Mesodermal cell (in vitro differentiated cells): ENCODE measurements at regions not wholly inside any gene's neighbourhood (a gene's known extent, or its start where the extent isn't known, plus 50 kb on each side); places are given as distances from the start of the nearest gene placed in this dataset.
"Not testable (repeated sequence)": the region's sequence is repeated elsewhere in the genome, so short reads cannot be mapped to it uniquely, and the experiment has no call there.

Experiments
- H3K27ac ChIP-seq: 2 replicates; pipeline ENCODE4 v1.7.0; 2013; ENCODE audit warnings: mild to moderate bottlenecking, low read depth, low read length, moderate library complexity; ENCODE audit not compliant: severe bottlenecking
- H3K36me3 ChIP-seq: 2 replicates; pipeline ENCODE4 v1.7.1; 2013; ENCODE audit warnings: mild to moderate bottlenecking, low read length, moderate library complexity; ENCODE audit not compliant: control insufficient read depth, insufficient read depth
- H3K4me1 ChIP-seq: one replicate; pipeline ENCODE4 v1.7.1; 2013; ENCODE audit warnings: mild to moderate bottlenecking, low read length; ENCODE audit not compliant: insufficient read depth, control insufficient read depth, poor library complexity, severe bottlenecking
- H3K4me3 ChIP-seq: 2 replicates; pipeline ENCODE4 v1.7.0; 2013; ENCODE audit warnings: low read length, control low read depth, mild to moderate bottlenecking; ENCODE audit not compliant: insufficient read depth, poor library complexity, severe bottlenecking; ENCODE audit errors: extremely low read depth
- H3K9me3 ChIP-seq: 2 replicates; pipeline ENCODE4 v1.7.1; 2013; ENCODE audit warnings: mild to moderate bottlenecking, low read length, moderate library complexity; ENCODE audit not compliant: control insufficient read depth
- WGBS, 2 experiments: methylation state at CpG; one replicate each; pipeline ENCODE4 v1.1.5; 2013; ENCODE audit warnings: missing lambda C conversion rate in 2 of 2; ENCODE audit not compliant: insufficient coverage in 2 of 2; 5-methylcytosine and 5-hydroxymethylcytosine counted together

- H3K9me3 ChIP-seq = no peaks in the 10 kb centered on the region
- WGBS, 2 experiments = 87 to 100% methylated on average over 2 to 4 of the region's 4 CpGs
- H3K36me3 ChIP-seq = no peaks in the 10 kb centered on the region
- H3K4me3 ChIP-seq = no peak overlapping the region
- H3K4me1 ChIP-seq = no peaks in the 10 kb centered on the region
- no peak overlapping the region for H3K27ac ChIP-seq
Measured at GRCh38 chr18:56490942-56491341, 147.4 kb downstream of the TXNL1 start.

- Histone ChIP-seq H3K36me3 (no peaks in the 10 kb centered on the region), H3K9me3 (no peaks in the 10 kb centered on the region), H3K4me3 (no peak overlapping the region), H3K27ac (no peak overlapping the region), H3K4me1 (no peaks in the 10 kb centered on the region)
- WGBS, 2 experiments = 90% methylated on average over 5 of the region's 5 CpGs
Measured at GRCh38 chr18:56489893-56490292, 148.5 kb downstream of the TXNL1 start.

GRCh38 chr18:56488739-56489138, 149.7 kb downstream of the TXNL1 start:
- WGBS, 2 experiments = 91 to 93% methylated on average over 4 to 6 of the region's 7 CpGs
- H3K4me1 ChIP-seq = no peaks in the 10 kb centered on the region
- H3K27ac ChIP-seq = no peak overlapping the region
- no peak overlapping the region for H3K4me3 ChIP-seq
- H3K9me3 ChIP-seq = no peaks in the 10 kb centered on the region
- H3K36me3 ChIP-seq = no peaks in the 10 kb centered on the region

- no peaks in the 10 kb centered on the region for H3K36me3 ChIP-seq
- 59 to 81% methylated on average over 2 of the region's 2 CpGs for WGBS, 2 experiments
Measured at GRCh38 chr18:56487801-56488200, 150.6 kb downstream of the TXNL1 start.

GRCh38 chr18:56483386-56483785, 155.0 kb downstream of the TXNL1 start:
- Histone ChIP-seq H3K9me3 (no peaks in the 10 kb centered on the region), H3K36me3 (no peaks in the 10 kb centered on the region), H3K4me1 (no peaks in the 10 kb centered on the region), H3K27ac (no peak overlapping the region), H3K4me3 (no peak overlapping the region)
- 59 to 85% methylated on average over 1 to 2 of the region's 2 CpGs for WGBS, 2 experiments

More at GRCh38 chr18:56487801-56488200, 150.6 kb downstream of the TXNL1 start:
- no peaks in the 10 kb centered on the region for H3K4me1 ChIP-seq
- H3K27ac ChIP-seq = no peak overlapping the region
- H3K9me3 ChIP-seq = no peaks in the 10 kb centered on the region
- H3K4me3 ChIP-seq = no peak overlapping the region

- WGBS, 2 experiments = no CpG with 5 or more reads among the region's 4 CpGs
Measured at GRCh38 chr18:56482813-56483212, 155.6 kb downstream of the TXNL1 start.

GRCh38 chr18:56481751-56482150, 156.6 kb downstream of the TXNL1 start:
- Histone ChIP-seq H3K4me3 (no peak overlapping the region), H3K36me3 (no peaks in the 10 kb centered on the region), H3K4me1 (no peaks in the 10 kb centered on the region), H3K27ac (no peak overlapping the region), H3K9me3 (no peaks in the 10 kb centered on the region)
- WGBS, 2 experiments = no CpG with 5 or more reads among the region's 1 CpG

More at GRCh38 chr18:56482813-56483212, 155.6 kb downstream of the TXNL1 start:
- not testable (repeated sequence) for H3K27ac ChIP-seq, H3K9me3 ChIP-seq, H3K4me1 ChIP-seq, H3K4me3 ChIP-seq, H3K36me3 ChIP-seq

- WGBS, 2 experiments = 100% methylated on average over 2 of the region's 3 CpGs
- Histone ChIP-seq H3K4me1 (no peaks in the 10 kb centered on the region), H3K9me3 (no peaks in the 10 kb centered on the region), H3K27ac (no peak overlapping the region), H3K4me3 (no peak overlapping the region), H3K36me3 (no peaks in the 10 kb centered on the region)
Measured at GRCh38 chr18:56479841-56480240, 158.6 kb downstream of the TXNL1 start.

GRCh38 chr18:56475250-56475649, 163.1 kb downstream of the TXNL1 start:
- Histone ChIP-seq H3K4me3 (no peak overlapping the region), H3K27ac (no peak overlapping the region), H3K9me3 (no peaks in the 10 kb centered on the region), H3K4me1 (no peaks in the 10 kb centered on the region), H3K36me3 (no peaks in the 10 kb centered on the region)
- WGBS, 2 experiments = 100% methylated on average over 2 of the region's 2 CpGs

GRCh38 chr18:56473400-56474024, 164.9 kb downstream of the TXNL1 start:
- Histone ChIP-seq H3K27ac (no peak overlapping the region), H3K36me3 (no peaks in the 10 kb centered on the region), H3K4me3 (no peak overlapping the region), H3K4me1 (no peaks in the 10 kb centered on the region), H3K9me3 (no peaks in the 10 kb centered on the region)
- 72 to 88% methylated on average over 5 to 8 of the region's 8 CpGs for WGBS, 2 experiments

GRCh38 chr18:56470406-56471351, 167.7 kb downstream of the TXNL1 start:
- WGBS, 2 experiments = 67 to 92% methylated on average over 3 of the region's 5 CpGs
- H3K4me1 ChIP-seq = no peaks in the 10 kb centered on the region
- no peaks in the 10 kb centered on the region for H3K36me3 ChIP-seq
- peaks cover 6% of the 10 kb centered on the region for H3K9me3 ChIP-seq
- H3K4me3 ChIP-seq = no peak overlapping the region
- H3K27ac ChIP-seq = no peak overlapping the region
